ENCODE measurements at regions not wholly inside any gene's neighbourhood (a gene's known extent, or its start where the extent isn't known, plus 50 kb on each side); places are given as distances from the start of the nearest gene placed in this dataset.

DNA sequence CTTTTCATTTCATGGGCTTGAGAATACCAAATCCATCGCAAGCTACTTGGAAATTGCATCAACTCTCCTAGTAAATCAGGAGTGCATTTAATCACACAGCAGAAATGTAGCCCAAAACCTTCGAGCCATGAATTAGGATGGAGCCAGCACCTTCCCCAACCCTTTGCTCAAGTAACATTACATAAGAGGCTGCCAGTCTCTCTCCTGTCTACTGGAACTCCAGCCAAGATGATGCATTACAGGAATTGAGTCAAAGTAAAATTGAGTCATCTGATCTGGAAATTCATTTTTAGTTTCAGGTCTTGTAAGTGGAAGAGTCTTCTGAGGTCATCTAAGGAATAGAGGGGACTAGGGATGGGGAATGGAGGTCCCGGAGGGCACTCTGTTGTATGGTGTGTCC, 69.7 kb upstream of the FHIP2A start:
- TF ChIP-seq, protein P1, sequence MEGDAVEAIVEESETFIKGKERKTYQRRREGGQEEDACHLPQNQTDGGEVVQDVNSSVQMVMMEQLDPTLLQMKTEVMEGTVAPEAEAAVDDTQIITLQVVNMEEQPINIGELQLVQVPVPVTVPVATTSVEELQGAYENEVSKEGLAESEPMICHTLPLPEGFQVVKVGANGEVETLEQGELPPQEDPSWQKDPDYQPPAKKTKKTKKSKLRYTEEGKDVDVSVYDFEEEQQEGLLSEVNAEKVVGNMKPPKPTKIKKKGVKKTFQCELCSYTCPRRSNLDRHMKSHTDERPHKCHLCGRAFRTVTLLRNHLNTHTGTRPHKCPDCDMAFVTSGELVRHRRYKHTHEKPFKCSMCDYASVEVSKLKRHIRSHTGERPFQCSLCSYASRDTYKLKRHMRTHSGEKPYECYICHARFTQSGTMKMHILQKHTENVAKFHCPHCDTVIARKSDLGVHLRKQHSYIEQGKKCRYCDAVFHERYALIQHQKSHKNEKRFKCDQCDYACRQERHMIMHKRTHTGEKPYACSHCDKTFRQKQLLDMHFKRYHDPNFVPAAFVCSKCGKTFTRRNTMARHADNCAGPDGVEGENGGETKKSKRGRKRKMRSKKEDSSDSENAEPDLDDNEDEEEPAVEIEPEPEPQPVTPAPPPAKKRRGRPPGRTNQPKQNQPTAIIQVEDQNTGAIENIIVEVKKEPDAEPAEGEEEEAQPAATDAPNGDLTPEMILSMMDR (IDR thresholded peaks at IDR 0.05), result no peak
- TF ChIP-seq POLR2AphosphoS5 (IDR thresholded peaks at IDR 0.05; ENCODE audit: low read depth, low read length), result no peak
